Subcutaneous abdominal adipose tissue (tissue), 5 donors: ENCODE measurements at regions not wholly inside any gene's neighbourhood (a gene's known extent, or its start where the extent isn't known, plus 50 kb on each side); places are given as distances from the start of the nearest gene placed in this dataset.

Experiments used
- H3K27ac ChIP-seq: one replicate; pipeline ENCODE4 v1.7.0; 2013; ENCODE audit warnings: low read depth, mild to moderate bottlenecking, inconsistent platforms, low read length, moderate library complexity
- H3K27me3 ChIP-seq, 5 donors: one replicate each; pipeline ENCODE4 v1.7.0; 2013; ENCODE audit warnings: low read length in 5 of 5, inconsistent platforms in 1 of 5; ENCODE audit not compliant: control insufficient read depth in 5 of 5, insufficient read depth in 4 of 5
- H3K36me3 ChIP-seq, 5 donors: one replicate each; pipeline ENCODE4 v1.7.0; 2013; ENCODE audit warnings: low read length in 5 of 5; ENCODE audit not compliant: control insufficient read depth in 5 of 5, insufficient read depth in 5 of 5
- H3K4me1 ChIP-seq, 5 donors: one replicate each; pipeline ENCODE4 v1.7.0; 2013; ENCODE audit warnings: low read length in 5 of 5, mild to moderate bottlenecking in 3 of 5, moderate library complexity in 1 of 5; ENCODE audit not compliant: control insufficient read depth in 5 of 5, insufficient read depth in 5 of 5
- H3K4me3 ChIP-seq, 5 donors: one replicate each; pipeline ENCODE4 v1.7.0; 2013; ENCODE audit warnings: low read length in 5 of 5, low read depth in 1 of 5
- H3K9ac ChIP-seq, 5 donors: one replicate each; pipeline ENCODE4 v1.7.0; 2013; ENCODE audit warnings: low read length in 5 of 5, mild to moderate bottlenecking in 4 of 5, moderate library complexity in 3 of 5
- H3K9me3 ChIP-seq, 5 donors: one replicate each; pipeline ENCODE4 v1.7.0; 2013; ENCODE audit warnings: low read length in 5 of 5; ENCODE audit not compliant: control insufficient read depth in 5 of 5
- donor health status: healthy.
- donor health status: healthy.
- donor health status: healthy.
- donor health status: healthy.
- donor health status: healthy.

GRCh38 chr7:93048136-93048930, 69.4 kb downstream of the SAMD9 start:
- Histone ChIP-seq H3K9me3 (no peaks in the 10 kb centered on the region), H3K4me1 (peaks cover 0 to 7% (median 5%) of the 10 kb centered on the region in 5 donors), H3K4me3 (no peak overlapping the region), H3K9ac (no peak overlapping the region), H3K27ac (no peak overlapping the region), H3K27me3 (no peaks in the 10 kb centered on the region), H3K36me3 (no peaks in the 10 kb centered on the region)

- H3K4me1 ChIP-seq, result peaks cover 0 to 13% (median 10%) of the 10 kb centered on the region in 5 donors
- H3K9ac ChIP-seq, result no peak overlapping the region
- no peak overlapping the region for H3K4me3 ChIP-seq
- H3K36me3 ChIP-seq, result no peaks in the 10 kb centered on the region
- no peak overlapping the region for H3K27ac ChIP-seq
- H3K9me3 ChIP-seq, result no peaks in the 10 kb centered on the region
- no peaks in the 10 kb centered on the region for H3K27me3 ChIP-seq
These were observed 70.2 kb downstream of the SAMD9 start for GRCh38 chr7:93047514-93048099.

- H3K4me1 ChIP-seq, result peaks cover 0 to 13% (median 10%) of the 10 kb centered on the region in 5 donors
- no peaks in the 10 kb centered on the region for H3K36me3 ChIP-seq
- no peaks in the 10 kb centered on the region for H3K27me3 ChIP-seq
- H3K4me3 ChIP-seq, result no peak overlapping the region
- H3K9me3 ChIP-seq, result no peaks in the 10 kb centered on the region
- H3K27ac ChIP-seq, result no peak overlapping the region
- H3K9ac ChIP-seq, result no peak overlapping the region
These were observed 71.1 kb downstream of the SAMD9 start for GRCh38 chr7:93046641-93047040.

DNA sequence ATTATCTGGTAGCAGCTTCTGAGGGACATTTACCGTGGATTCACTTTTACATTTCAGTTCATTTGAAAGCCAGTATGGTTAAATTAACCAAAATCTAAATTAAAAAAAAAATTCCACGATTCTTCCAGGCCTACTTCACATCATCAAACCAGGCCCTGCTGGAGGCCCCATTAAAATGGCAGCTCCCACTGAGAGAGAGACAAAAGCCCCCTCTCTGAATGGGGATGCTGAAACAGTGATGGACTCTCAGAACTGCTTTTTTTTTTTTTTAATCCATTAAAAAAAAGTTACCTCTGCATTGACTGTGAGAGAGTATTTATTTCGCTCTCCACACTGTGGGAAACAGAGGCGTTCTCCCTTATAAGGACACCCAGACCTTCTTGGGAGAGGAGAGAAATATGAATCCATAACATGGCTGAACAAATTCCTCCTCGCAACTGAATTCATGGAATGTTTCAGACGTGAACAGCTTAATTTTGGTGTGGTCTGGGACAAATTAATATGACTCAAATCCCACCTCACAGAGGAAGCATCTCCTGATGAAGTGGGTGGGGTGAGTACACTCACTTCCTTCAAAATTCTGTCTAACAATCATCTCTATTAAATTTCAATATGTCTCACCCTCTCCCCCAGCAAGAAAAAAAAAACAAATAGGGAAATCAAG, 73.5 kb downstream of the SAMD9 start:
- Histone ChIP-seq H3K9ac (no peak overlapping the region), H3K9me3 (no peaks in the 10 kb centered on the region), H3K36me3 (no peaks in the 10 kb centered on the region), H3K27ac (peak overlapping the region; percentile 8), H3K27me3 (no peaks in the 10 kb centered on the region), H3K4me1 (peaks cover 0 to 13% (median 10%) of the 10 kb centered on the region in 5 donors), H3K4me3 (no peak overlapping the region)

- H3K4me1 ChIP-seq, result peaks cover 0 to 13% (median 10%) of the 10 kb centered on the region in 5 donors
- peak overlapping the region; percentile 31 to 65 (median 42) for H3K4me3 ChIP-seq
- no peaks in the 10 kb centered on the region for H3K27me3 ChIP-seq
- H3K27ac ChIP-seq, result peak overlapping the region; percentile 8
- H3K9me3 ChIP-seq, result no peaks in the 10 kb centered on the region
- peak overlapping the region in 2 of 5 donors; percentile 23 to 35 for H3K9ac ChIP-seq
- no peaks in the 10 kb centered on the region for H3K36me3 ChIP-seq
These were observed 74.3 kb downstream of the SAMD9 start for GRCh38 chr7:93043385-93043985.

- H3K27me3 ChIP-seq, result no peaks in the 10 kb centered on the region
- H3K4me1 ChIP-seq, result peaks cover 0 to 13% (median 10%) of the 10 kb centered on the region in 5 donors
- no peaks in the 10 kb centered on the region for H3K36me3 ChIP-seq
- H3K4me3 ChIP-seq, result no peak overlapping the region
- H3K27ac ChIP-seq, result no peak overlapping the region
- H3K9ac ChIP-seq, result no peak overlapping the region
- peaks cover 0 to 1% (median 0%) of the 10 kb centered on the region in 5 donors for H3K9me3 ChIP-seq
These were observed 77.4 kb downstream of the SAMD9 start for GRCh38 chr7:93040355-93040754.

DNA sequence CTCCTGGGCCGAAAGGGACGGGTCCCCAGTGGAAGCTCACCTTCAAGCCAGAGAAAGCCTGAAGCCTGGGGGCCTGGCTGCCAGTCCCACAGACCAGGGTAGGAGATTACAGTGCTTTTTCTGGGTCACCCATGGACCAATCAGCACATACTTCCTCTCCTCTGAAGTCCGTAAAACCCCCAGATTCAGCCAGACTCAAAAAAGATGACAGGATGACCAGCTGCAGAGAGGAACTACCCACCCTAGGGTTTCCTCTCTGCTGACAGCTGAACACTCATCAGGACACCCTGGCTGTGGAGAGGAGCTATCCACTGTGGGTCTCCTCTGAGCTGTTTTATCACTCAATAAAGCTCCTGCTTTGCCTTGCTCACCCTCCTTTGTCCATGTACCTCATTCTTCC, 78.0 kb downstream of the SAMD9 start:
- Histone ChIP-seq H3K27ac (no peak overlapping the region), H3K9ac (no peak overlapping the region), H3K27me3 (no peaks in the 10 kb centered on the region), H3K4me3 (no peak overlapping the region), H3K9me3 (peaks cover 0 to 4% (median 0%) of the 10 kb centered on the region in 5 donors), H3K36me3 (no peaks in the 10 kb centered on the region), H3K4me1 (peaks cover 0 to 13% (median 10%) of the 10 kb centered on the region in 5 donors)

DNA sequence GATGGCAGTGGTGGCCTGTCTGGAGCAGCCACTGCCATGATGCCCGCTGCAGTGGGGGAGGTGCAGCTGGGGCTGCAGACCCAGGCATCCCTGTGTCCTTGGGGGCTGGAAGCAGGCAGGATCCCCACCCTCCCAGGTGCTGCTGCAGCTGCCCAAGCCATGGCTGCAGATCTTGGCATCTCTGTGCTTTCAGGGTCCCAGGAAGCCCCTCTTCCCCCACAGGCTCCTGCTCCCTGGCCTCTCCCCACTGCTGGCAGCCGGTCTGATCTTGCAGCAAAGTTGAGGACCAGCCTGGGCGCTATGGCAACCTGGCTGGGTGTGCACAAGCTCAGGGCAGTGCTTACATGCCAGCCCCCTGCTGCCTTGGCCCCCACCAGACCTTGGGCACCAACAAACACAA, 78.5 kb downstream of the SAMD9 start:
- no peak overlapping the region for H3K9ac ChIP-seq
- H3K36me3 ChIP-seq, result no peaks in the 10 kb centered on the region
- no peak overlapping the region for H3K27ac ChIP-seq
- no peak overlapping the region for H3K4me3 ChIP-seq
- H3K9me3 ChIP-seq, result peaks cover 0 to 4% (median 0%) of the 10 kb centered on the region in 5 donors
- H3K27me3 ChIP-seq, result no peaks in the 10 kb centered on the region
- H3K4me1 ChIP-seq, result peaks cover 0 to 13% (median 10%) of the 10 kb centered on the region in 5 donors

DNA sequence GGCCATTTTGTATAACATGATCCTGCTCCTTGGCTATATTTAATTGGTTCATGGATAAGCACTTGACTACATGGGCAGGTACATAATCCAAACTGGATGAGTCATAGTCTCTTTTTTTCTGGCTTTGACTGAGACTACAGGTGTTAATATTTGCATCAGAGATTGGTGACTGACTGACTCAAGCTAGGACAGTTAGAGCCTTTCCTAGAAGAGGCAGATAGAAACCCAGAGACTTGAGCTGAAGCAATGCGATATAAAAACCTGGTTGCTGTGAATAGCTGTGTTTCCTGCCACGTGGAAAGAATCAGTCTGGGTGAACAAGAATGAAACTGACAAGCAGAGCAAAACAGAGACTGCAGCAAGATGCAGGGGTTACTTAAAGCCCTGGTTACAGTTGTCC, 81.0 kb downstream of the SAMD9 start:
- Histone ChIP-seq H3K27me3 (no peaks in the 10 kb centered on the region), H3K9ac (no peak overlapping the region), H3K36me3 (no peaks in the 10 kb centered on the region), H3K9me3 (peaks cover 0 to 4% (median 0%) of the 10 kb centered on the region in 5 donors), H3K27ac (no peak overlapping the region), H3K4me1 (no peaks in the 10 kb centered on the region), H3K4me3 (no peak overlapping the region)
